H1 (cell line): ENCODE measurements at regions not wholly inside any gene's neighbourhood (a gene's known extent, or its start where the extent isn't known, plus 50 kb on each side); places are given as distances from the start of the nearest gene placed in this dataset.

Experiments used
- CTCF ChIA-PET: fragments of 300-600 bp; sonication (Branson Sonifier 250); formaldehyde crosslinking; loops from one replicate; lab custom pipeline; 2021; ENCODE audit not compliant: partially characterized antibody; lab: Charles Lee
- POLR2A ChIA-PET: fragments of 300-600 bp; sonication (Branson Sonifier 250); formaldehyde crosslinking; loops from one replicate; lab custom pipeline; 2021; ENCODE audit warnings: inconsistent platforms; ENCODE audit not compliant: partially characterized antibody; lab: Charles Lee
- DNase-seq, 2 experiments: peaks; one replicate each; pipeline versions ENCODE4 v3.0.0 to v3.0.0-alpha.2; 2010 to 2022; ENCODE audit warnings: low spot score in 2 of 2, low read depth in 1 of 2, mixed read lengths in 1 of 2
- FAIRE-seq: peaks from 2 replicates; lab custom pipeline; 2011; peaks lifted over from hg19 to GRCh38; lab: Jason Lieb, UNC
- H2AFZ ChIP-seq: 2 replicates; pipeline ENCODE4 v1.8.1; 2012; ENCODE audit warnings: low read length, inconsistent platforms
- H2AK5ac ChIP-seq: 2 replicates; pipeline ENCODE4 v1.6.1; 2013; ENCODE audit warnings: low read depth, low read length
- H2BK120ac ChIP-seq: replicated peaks from 2 replicates; pipeline ENCODE3; 2013; ENCODE audit warnings: low read depth, low read length, inconsistent platforms
- H2BK12ac ChIP-seq: 2 replicates; pipeline ENCODE4 v1.6.1; 2013; ENCODE audit warnings: low read depth, low read length
- H2BK15ac ChIP-seq: 2 replicates; pipeline ENCODE4 v1.6.1; 2013; ENCODE audit warnings: low read length
- H2BK20ac ChIP-seq: 2 replicates; pipeline ENCODE4 v1.6.1; 2013; ENCODE audit warnings: low read length
- H2BK5ac ChIP-seq: 2 replicates; pipeline ENCODE4 v1.6.1; 2013; ENCODE audit warnings: low read depth, low read length
- H3K14ac ChIP-seq: 2 replicates; pipeline ENCODE4 v1.6.1; 2013; ENCODE audit warnings: inconsistent platforms; ENCODE audit not compliant: insufficient read length
- H3K18ac ChIP-seq: 2 replicates; pipeline ENCODE4 v1.6.1; 2013; ENCODE audit warnings: low read length; ENCODE audit errors: extremely low read depth
- H3K23ac ChIP-seq: 2 replicates; pipeline ENCODE4 v1.6.1; 2013; ENCODE audit warnings: inconsistent platforms; ENCODE audit not compliant: insufficient read length
- H3K23me2 ChIP-seq: 2 replicates; pipeline ENCODE4 v1.6.1; 2013; ENCODE audit warnings: low read depth, low read length
- H3K27ac ChIP-seq: 2 replicates; pipeline ENCODE4 v1.6.1; 2011; ENCODE audit warnings: low read depth, low read length, inconsistent platforms
- H3K27me3 ChIP-seq, 4 experiments: replicated peaks in 1 of 4; 1 replicate in 1 of 4; 2 replicates in 3 of 4; pipeline versions ENCODE4 v1.6.1 to v1.8.1; 2011 to 2013; ENCODE audit warnings: low read length in 3 of 4, mild to moderate bottlenecking in 3 of 4, inconsistent platforms in 2 of 4, mixed read lengths in 2 of 4, moderate library complexity in 1 of 4; ENCODE audit not compliant: control insufficient read depth in 3 of 4, insufficient read depth in 3 of 4; ENCODE audit errors: extremely low read depth in 1 of 4
- H3K36me3 ChIP-seq, 4 experiments: 2 replicates each; pipeline versions ENCODE4 v1.6.1 to v1.8.1; 2011 to 2013; ENCODE audit warnings: mild to moderate bottlenecking in 4 of 4, low read length in 3 of 4, moderate library complexity in 2 of 4, control low read depth in 1 of 4, inconsistent platforms in 1 of 4; ENCODE audit not compliant: insufficient read depth in 4 of 4, control insufficient read depth in 2 of 4
- H3K4ac ChIP-seq: replicated peaks from 2 replicates; pipeline ENCODE3; 2013; ENCODE audit warnings: low read length, low read depth, mixed read lengths, inconsistent platforms; ENCODE audit not compliant: insufficient read length
- H3K4me1 ChIP-seq, 4 experiments: replicated peaks in 1 of 4; 1 replicate in 1 of 4; 2 replicates in 3 of 4; pipeline versions ENCODE4 v1.6.1 to v1.8.1; 2011 to 2013; ENCODE audit warnings: low read length in 3 of 4, inconsistent platforms in 2 of 4, mixed read lengths in 1 of 4; ENCODE audit not compliant: insufficient read depth in 4 of 4, control insufficient read depth in 3 of 4
- H3K4me2 ChIP-seq, 2 experiments: 2 replicates each; pipeline versions ENCODE4 v1.6.1 to v1.8.1; 2011 to 2013; ENCODE audit warnings: low read depth in 2 of 2, low read length in 2 of 2, control low read depth in 1 of 2, inconsistent platforms in 1 of 2, mild to moderate bottlenecking in 1 of 2; ENCODE audit not compliant: insufficient read depth in 1 of 2
- H3K4me3 ChIP-seq, 4 experiments: fragments of 200-600, 300-600 bp in 1 of 4; sonication (generic), shearing (Covaris generic), sonication (Bioruptor Twin) in 1 of 4; 2 replicates each; pipeline versions ENCODE4 v1.5.1 to v1.8.1; 2011 to 2016; ENCODE audit warnings: low read length in 4 of 4, low read depth in 3 of 4, control low read depth in 2 of 4, inconsistent platforms in 2 of 4, mild to moderate bottlenecking in 2 of 4, mixed read lengths in 1 of 4, moderate library complexity in 1 of 4; ENCODE audit not compliant: insufficient read depth in 2 of 4; ENCODE audit errors: extremely low read depth in 1 of 4
- H3K56ac ChIP-seq: replicated peaks from 2 replicates; pipeline ENCODE3; 2013; ENCODE audit warnings: low read depth, mild to moderate bottlenecking, mixed read lengths, low read length, inconsistent platforms; ENCODE audit not compliant: insufficient read length
- H3K79me1 ChIP-seq: 2 replicates; pipeline ENCODE4 v1.6.1; 2013; ENCODE audit warnings: low read depth, low read length, control low read depth
- H3K79me2 ChIP-seq, 2 experiments: 2 replicates each; pipeline versions ENCODE4 v1.6.1 to v1.8.1; 2012 to 2013; ENCODE audit warnings: low read length in 2 of 2, mild to moderate bottlenecking in 2 of 2, inconsistent platforms in 1 of 2; ENCODE audit not compliant: insufficient read depth in 2 of 2, control insufficient read depth in 1 of 2
- H3K9ac ChIP-seq, 4 experiments: replicated peaks in 1 of 4; 1 replicate in 1 of 4; 2 replicates in 3 of 4; pipeline versions ENCODE4 v1.6.1 to v1.8.1; 2011 to 2013; ENCODE audit warnings: low read depth in 3 of 4, low read length in 3 of 4, control low read depth in 2 of 4, mild to moderate bottlenecking in 2 of 4, moderate library complexity in 2 of 4, inconsistent platforms in 1 of 4; ENCODE audit errors: extremely low read depth in 1 of 4
- H3K9me3 ChIP-seq, 2 experiments: 2 replicates each; pipeline versions ENCODE4 v1.6.1 to v1.8.1; 2012 to 2013; ENCODE audit warnings: mild to moderate bottlenecking in 2 of 2, moderate library complexity in 2 of 2, control low read depth in 1 of 2, inconsistent platforms in 1 of 2, low read depth in 1 of 2, low read length in 1 of 2, mixed read lengths in 1 of 2; ENCODE audit not compliant: insufficient read depth in 2 of 2
- H4K20me1 ChIP-seq, 2 experiments: replicated peaks in 1 of 2; 2 replicates each; pipeline versions ENCODE3 to v1.8.1; 2011 to 2013; ENCODE audit warnings: inconsistent platforms in 2 of 2, low read length in 2 of 2, mild to moderate bottlenecking in 1 of 2; ENCODE audit not compliant: insufficient read depth in 2 of 2, control insufficient read depth in 1 of 2
- H4K5ac ChIP-seq: 2 replicates; pipeline ENCODE4 v1.6.1; 2013; ENCODE audit warnings: low read length, low read depth, mixed read lengths, inconsistent platforms; ENCODE audit not compliant: insufficient read length
- H4K8ac ChIP-seq: 2 replicates; pipeline ENCODE4 v1.8.0; 2013; ENCODE audit warnings: mild to moderate bottlenecking, moderate library complexity, low read length, inconsistent platforms; ENCODE audit not compliant: insufficient read depth; ENCODE audit errors: extremely low read depth
- H4K91ac ChIP-seq: replicated peaks from 2 replicates; pipeline ENCODE3; 2013; ENCODE audit warnings: low read length, mixed read lengths, inconsistent platforms; ENCODE audit not compliant: insufficient read length
- CEBPB ChIP-seq: IDR thresholded peaks from 2 replicates; pipeline ENCODE4 v1.6.1; 2012; ENCODE audit warnings: low read depth, low read length
- GABPA ChIP-seq: IDR thresholded peaks from 2 replicates; pipeline ENCODE4 v1.6.1; 2011; ENCODE audit warnings: mild to moderate bottlenecking, low read length, moderate library complexity, borderline replicate concordance; ENCODE audit not compliant: insufficient read depth
- RNF2 ChIP-seq: fragments of 200-900, 300-1000 bp; sonication (generic); IDR thresholded peaks from 2 replicates; pipeline ENCODE4 v1.7.1; 2016; ENCODE audit warnings: borderline replicate concordance, low read depth, mild to moderate bottlenecking, antibody characterized with exemption, low read length; ENCODE audit not compliant: poor library complexity, severe bottlenecking; ENCODE audit errors: missing control alignments
- WGBS, 2 experiments: shearing (Covaris generic) in 1 of 2; methylation state at CpG; one replicate each; pipeline versions ENCODE4 v1.1.6 to v1.1.7; 2013 to 2015; ENCODE audit warnings: low lambda C conversion rate in 2 of 2, mixed read lengths in 2 of 2, inconsistent platforms in 1 of 2, low coverage in 1 of 2, missing lambda C conversion rate in 1 of 2; ENCODE audit not compliant: insufficient replicate concordance in 2 of 2, insufficient coverage in 1 of 2, insufficient read length in 1 of 2; ENCODE audit errors: extremely low coverage in 1 of 2, missing lambda C conversion rate in 1 of 2; 5-methylcytosine and 5-hydroxymethylcytosine counted together

GRCh38 chr3:144746631-144747030 lies 775.0 kb downstream of the DIPK2A start:
- no peak overlapping the region for H2AK5ac ChIP-seq
- 93% methylated on average over 2 of the region's 2 CpGs; no CpG with 5 or more reads in 1 of the 2 experiments for WGBS, 2 experiments
- no peak overlapping the region for H3K4me2 ChIP-seq
- H3K36me3 ChIP-seq = no peaks in the 10 kb centered on the region
- no peaks in the 10 kb centered on the region for H3K27me3 ChIP-seq
- H3K23ac ChIP-seq = no peak overlapping the region
- no peak for DNase-seq
- no peak overlapping the region for H2BK12ac ChIP-seq
- H3K18ac ChIP-seq = no peak overlapping the region
- no peak overlapping the region for H3K27ac ChIP-seq
- ChIA-PET CTCF (interaction anchor here (1.2 to 1.4 kb wide), 2 partner anchors 17 to 110 kb away, joined by 3 read pairs; no protein-coding TSS in a partner anchor), POLR2A (no interaction called here)
- H3K56ac ChIP-seq = no peak overlapping the region
- H3K9me3 ChIP-seq = no peaks in the 10 kb centered on the region; a peak in 1 of 4 replicates
- no peak overlapping the region for H2BK15ac ChIP-seq
- H4K91ac ChIP-seq = no peak overlapping the region
- no peak overlapping the region for H3K9ac ChIP-seq
- H3K4ac ChIP-seq = no peak overlapping the region
- H4K20me1 ChIP-seq = no peaks in the 10 kb centered on the region
- no peak overlapping the region for H2BK120ac ChIP-seq
- H3K14ac ChIP-seq = no peak overlapping the region
- H2BK20ac ChIP-seq = no peak overlapping the region
- H3K79me1 ChIP-seq = no peaks in the 10 kb centered on the region
- H2BK5ac ChIP-seq = no peak overlapping the region
- no peaks in the 10 kb centered on the region for H3K4me1 ChIP-seq
- no peaks in the 10 kb centered on the region for H3K79me2 ChIP-seq
- no peak for FAIRE-seq
- no peak overlapping the region for H2AFZ ChIP-seq
- no peaks in the 10 kb centered on the region for H3K23me2 ChIP-seq
- no peak overlapping the region for H4K8ac ChIP-seq
- H3K4me3 ChIP-seq = no peak overlapping the region
- no peak overlapping the region for H4K5ac ChIP-seq
- TF ChIP-seq CEBPB (no peak), GABPA (no peak), RNF2 (no peak)
